ENCODE measurements at regions not wholly inside any gene's neighbourhood (a gene's known extent, or its start where the extent isn't known, plus 50 kb on each side); places are given as distances from the start of the nearest gene placed in this dataset.

- intact Hi-C loops (cut with DNase I) = no loop called here
- no peaks in the 10 kb centered on the region for H3K36me3 ChIP-seq
- TF ChIP-seq, protein P1, sequence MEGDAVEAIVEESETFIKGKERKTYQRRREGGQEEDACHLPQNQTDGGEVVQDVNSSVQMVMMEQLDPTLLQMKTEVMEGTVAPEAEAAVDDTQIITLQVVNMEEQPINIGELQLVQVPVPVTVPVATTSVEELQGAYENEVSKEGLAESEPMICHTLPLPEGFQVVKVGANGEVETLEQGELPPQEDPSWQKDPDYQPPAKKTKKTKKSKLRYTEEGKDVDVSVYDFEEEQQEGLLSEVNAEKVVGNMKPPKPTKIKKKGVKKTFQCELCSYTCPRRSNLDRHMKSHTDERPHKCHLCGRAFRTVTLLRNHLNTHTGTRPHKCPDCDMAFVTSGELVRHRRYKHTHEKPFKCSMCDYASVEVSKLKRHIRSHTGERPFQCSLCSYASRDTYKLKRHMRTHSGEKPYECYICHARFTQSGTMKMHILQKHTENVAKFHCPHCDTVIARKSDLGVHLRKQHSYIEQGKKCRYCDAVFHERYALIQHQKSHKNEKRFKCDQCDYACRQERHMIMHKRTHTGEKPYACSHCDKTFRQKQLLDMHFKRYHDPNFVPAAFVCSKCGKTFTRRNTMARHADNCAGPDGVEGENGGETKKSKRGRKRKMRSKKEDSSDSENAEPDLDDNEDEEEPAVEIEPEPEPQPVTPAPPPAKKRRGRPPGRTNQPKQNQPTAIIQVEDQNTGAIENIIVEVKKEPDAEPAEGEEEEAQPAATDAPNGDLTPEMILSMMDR (IDR thresholded peaks at IDR 0.05) = no peak
- WGBS, 2 donors = 90 to 94% methylated on average over 4 of the region's 4 CpGs
- peaks cover 0 to 9% (median 0%) of the 10 kb centered on the region in 11 donors for H3K9me3 ChIP-seq
- peaks cover 7 to 35% (median 13%) of the 10 kb centered on the region in 9 donors for H3K4me1 ChIP-seq
- H3K4me3 ChIP-seq = no peak overlapping the region
- DNase-seq = no peak
- H3K27me3 ChIP-seq = no peaks in the 10 kb centered on the region
- H3K27ac ChIP-seq = no peak overlapping the region
- ATAC-seq = no peak
These were observed 162.5 kb downstream of the CD83 start for GRCh38 chr6:14280006-14280510.

DNA sequence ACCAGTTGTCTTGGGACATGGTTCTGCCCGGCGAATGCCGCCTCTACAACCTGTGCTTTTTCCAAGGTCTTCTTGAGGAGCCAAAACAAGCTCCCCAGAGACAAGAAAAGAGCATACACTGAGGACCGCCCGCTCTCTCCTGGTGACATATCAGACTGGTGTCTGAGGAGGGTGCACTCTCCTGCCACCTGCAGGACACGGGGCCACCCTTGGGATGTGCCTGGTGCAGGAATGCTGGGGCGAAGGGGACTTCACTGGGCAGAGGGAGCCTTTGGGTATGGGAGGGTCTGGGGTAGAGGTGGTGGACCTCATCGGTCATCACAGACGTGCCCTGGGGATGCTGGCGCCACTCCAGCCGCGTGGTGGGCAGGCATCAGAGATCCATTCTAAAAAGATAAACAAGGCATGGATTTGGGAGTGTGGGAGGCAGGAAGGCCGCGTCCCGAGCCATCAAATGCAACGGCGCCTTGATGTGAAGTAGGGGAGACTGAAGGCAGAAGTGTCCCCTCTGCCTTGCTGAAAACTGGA is 163.3 kb downstream of the CD83 start:
- 95 to 96% methylated on average over 17 of the region's 17 CpGs for WGBS, 2 donors
- intact Hi-C loops (cut with DNase I) = no loop called here
- TF ChIP-seq, protein P1 (IDR thresholded peaks at IDR 0.05) = peak in 2 of 9 donors; percentile 7 to 9

DNA sequence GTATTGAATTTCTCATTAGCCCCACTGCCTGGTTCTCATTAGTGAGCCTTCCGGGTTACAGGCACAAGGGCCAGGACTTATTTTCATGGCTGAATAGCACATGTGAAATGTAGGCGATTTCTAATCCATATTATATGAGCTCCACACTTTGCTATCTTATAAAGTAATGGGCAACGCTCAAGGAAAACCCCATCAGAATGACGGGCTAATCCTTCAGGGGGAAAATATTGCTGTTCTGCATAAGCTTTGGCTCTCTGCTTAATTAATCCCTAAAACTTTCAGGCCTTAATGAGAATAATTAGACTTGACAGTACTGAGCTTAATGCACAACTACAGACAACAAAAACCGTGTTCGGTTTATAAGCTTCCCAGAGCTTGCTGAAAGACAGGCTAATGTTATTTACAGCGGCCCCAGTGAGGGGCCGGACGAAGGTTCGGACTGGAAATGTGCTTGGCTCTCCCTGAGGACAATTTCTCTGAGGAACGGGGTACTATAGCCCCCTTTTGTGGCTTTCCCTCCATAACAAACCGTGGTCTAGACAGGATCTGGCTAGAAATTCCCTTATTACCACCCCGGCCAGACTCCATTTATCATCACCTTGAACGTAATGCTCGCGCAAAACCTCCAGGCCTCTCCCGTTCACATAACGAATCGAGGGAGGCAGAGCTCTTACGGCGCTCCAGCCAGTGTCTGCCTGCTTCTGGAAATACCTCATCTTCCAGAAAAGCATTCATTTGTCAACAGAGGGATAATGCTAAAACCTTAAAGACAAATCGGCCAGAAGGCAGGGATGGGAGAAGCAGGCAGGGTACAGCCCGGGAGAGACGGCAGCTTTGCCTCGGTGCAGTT is 164.5 kb downstream of the CD83 start:
- no peak for DNase-seq
- H3K27ac ChIP-seq = no peak overlapping the region
- H3K27me3 ChIP-seq = no peaks in the 10 kb centered on the region
- H3K36me3 ChIP-seq = no peaks in the 10 kb centered on the region
- TF ChIP-seq, protein P1 (IDR thresholded peaks at IDR 0.05) = no peak
- peaks cover 0 to 20% (median 0%) of the 10 kb centered on the region in 9 donors for H3K4me1 ChIP-seq
- H3K4me3 ChIP-seq = no peak overlapping the region
- intact Hi-C loops (cut with DNase I) = no loop called here
- H3K9me3 ChIP-seq = peaks cover 0 to 9% (median 0%) of the 10 kb centered on the region in 11 donors
- 95 to 97% methylated on average over 25 of the region's 25 CpGs for WGBS, 2 donors
- ATAC-seq = no peak

More for the DNA sequence above, 163.3 kb downstream of the CD83 start:
- H3K4me1 ChIP-seq = peaks cover 0 to 29% (median 5%) of the 10 kb centered on the region in 9 donors
- H3K36me3 ChIP-seq = no peaks in the 10 kb centered on the region
- H3K9me3 ChIP-seq = peaks cover 0 to 9% (median 0%) of the 10 kb centered on the region in 11 donors
- DNase-seq (no peak), ATAC-seq (peak in 1 of 8 donors; percentile 28)
- no peak overlapping the region for H3K27ac ChIP-seq
- H3K27me3 ChIP-seq = no peaks in the 10 kb centered on the region
- H3K4me3 ChIP-seq = no peak overlapping the region

GRCh38 chr6:14282854-14283505 is 165.4 kb downstream of the CD83 start:
- intact Hi-C loops (cut with DNase I) = no loop called here

More at GRCh38 chr6:14282854-14283505, 165.4 kb downstream of the CD83 start:
- Histone ChIP-seq H3K4me3 (no peak overlapping the region), H3K4me1 (peaks cover 0 to 13% (median 0%) of the 10 kb centered on the region in 9 donors), H3K9me3 (peaks cover 0 to 9% (median 0%) of the 10 kb centered on the region in 11 donors), H3K27me3 (no peaks in the 10 kb centered on the region), H3K27ac (no peak overlapping the region), H3K36me3 (no peaks in the 10 kb centered on the region)
- TF ChIP-seq, protein P1 (IDR thresholded peaks at IDR 0.05) = no peak
- DNase-seq = no peak
- ATAC-seq = no peak
- 90 to 92% methylated on average over 10 of the region's 10 CpGs for WGBS, 2 donors
